NCI-H1417 treated with DMSO at 0.1 percent for 48 hours (cell line): ENCODE measurements at regions not wholly inside any gene's neighbourhood (a gene's known extent, or its start where the extent isn't known, plus 50 kb on each side); places are given as distances from the start of the nearest gene placed in this dataset.
A peak's percentile ranks its signal among the peaks of the same experiment; 100 is the strongest.

ENCODE experiments used
- DNase-seq: peaks from one replicate; lab custom pipeline; 2025; lab: John Stamatoyannopoulos, UW

- no peak for DNase-seq
Observed at GRCh38 chr2:234596696-234597575, 100.1 kb upstream of the ARL4C start.

GRCh38 chr2:234595829-234596228 is 98.9 kb upstream of the ARL4C start:
- DNase-seq, result no peak

GRCh38 chr2:234594715-234595114 is 97.8 kb upstream of the ARL4C start:
- no peak for DNase-seq

- no peak for DNase-seq
Observed at GRCh38 chr2:234593636-234594035, 96.8 kb upstream of the ARL4C start.

- DNase-seq, result no peak
Observed at GRCh38 chr2:234592541-234592940, 95.7 kb upstream of the ARL4C start.

- DNase-seq, result no peak
Observed at GRCh38 chr2:234590076-234590475, 93.2 kb upstream of the ARL4C start.

GRCh38 chr2:234588054-234588430 is 91.2 kb upstream of the ARL4C start:
- no peak for DNase-seq

GRCh38 chr2:234587341-234588053 is 90.6 kb upstream of the ARL4C start:
- no peak for DNase-seq

GRCh38 chr2:234583331-234583730 is 86.5 kb upstream of the ARL4C start:
- no peak for DNase-seq

- no peak for DNase-seq
Observed at GRCh38 chr2:234580686-234581085, 83.8 kb upstream of the ARL4C start.

- no peak for DNase-seq
Observed at GRCh38 chr2:234579231-234579962, 82.5 kb upstream of the ARL4C start.

GRCh38 chr2:234578389-234578788 is 81.5 kb upstream of the ARL4C start:
- DNase-seq, result no peak

- DNase-seq, result no peak
Observed at GRCh38 chr2:234577191-234577590, 80.3 kb upstream of the ARL4C start.

- DNase-seq, result no peak
Observed at GRCh38 chr2:234571620-234572407, 74.9 kb upstream of the ARL4C start.

- DNase-seq, result no peak
Observed at GRCh38 chr2:234570476-234570875, 73.6 kb upstream of the ARL4C start.

GRCh38 chr2:234569776-234570430 is 73.0 kb upstream of the ARL4C start:
- DNase-seq, result no peak

GRCh38 chr2:234566622-234567021 is 69.7 kb upstream of the ARL4C start:
- no peak for DNase-seq

GRCh38 chr2:234565842-234566619 is 69.2 kb upstream of the ARL4C start:
- DNase-seq, result no peak

GRCh38 chr2:234565201-234565600 is 68.3 kb upstream of the ARL4C start:
- no peak for DNase-seq

- DNase-seq, result peak; percentile 89
Observed at GRCh38 chr2:234564699-234565098, 67.8 kb upstream of the ARL4C start.

- no peak for DNase-seq
Observed at GRCh38 chr2:234559609-234560008, 62.7 kb upstream of the ARL4C start.
